Gastrocnemius medialis (tissue), 4 donors: ENCODE measurements at regions not wholly inside any gene's neighbourhood (a gene's known extent, or its start where the extent isn't known, plus 50 kb on each side); places are given as distances from the start of the nearest gene placed in this dataset.

Experiments used
- ATAC-seq, 2 donors: fragments of 150-250 bp; one replicate each; pipeline ENCODE4 v1.9.1; 2016
- DNase-seq, 2 donors: peaks; one replicate each; pipeline ENCODE4 v3.0.0-alpha.2; 2019
- H3K27ac ChIP-seq, 4 donors: fragments of 200-600 bp; sonication (generic); 1 replicate in 1 of 4; 2 replicates in 3 of 4; pipeline ENCODE4 v1.5.1; 2016 to 2018; ENCODE audit warnings: mild to moderate bottlenecking in 2 of 4, moderate library complexity in 1 of 4
- H3K27me3 ChIP-seq, 3 donors: fragments of 200-600 bp; sonication (generic) in 2 of 3; 1 replicate in 1 of 3; 2 replicates in 2 of 3; pipeline versions ENCODE4 v1.5.1 to v1.6.0; 2016 to 2019; ENCODE audit warnings: mild to moderate bottlenecking in 1 of 3, moderate library complexity in 1 of 3
- H3K36me3 ChIP-seq, 2 donors: fragments of 200-600 bp; sonication (generic) in 1 of 2; one replicate each; pipeline ENCODE4 v1.5.1; 2017 to 2018
- H3K4me1 ChIP-seq, 2 donors: fragments of 200-600 bp; sonication (generic) in 1 of 2; one replicate each; pipeline ENCODE4 v1.5.1; 2016 to 2017; ENCODE audit warnings: mild to moderate bottlenecking in 2 of 2
- H3K4me3 ChIP-seq, 4 donors: fragments of 200-600 bp; sonication (generic) in 3 of 4; 1 replicate in 1 of 4; 2 replicates in 3 of 4; pipeline ENCODE4 v1.5.1; 2016 to 2019; ENCODE audit warnings: mild to moderate bottlenecking in 2 of 4
- H3K9me3 ChIP-seq, 3 donors: fragments of 200-600 bp; sonication (generic) in 2 of 3; 1 replicate in 1 of 3; 2 replicates in 2 of 3; pipeline ENCODE4 v1.5.1; 2016 to 2019
- CTCF ChIP-seq, 5 experiments: fragments of 450-650 bp in 3 of 5; fragments of 200-600 bp in 2 of 5; sonication (generic) in 2 of 5; IDR thresholded peaks in 4 of 5; conservative IDR thresholded peaks in 1 of 5; 1 replicate in 4 of 5; 2 replicates in 1 of 5; pipeline ENCODE4 v1.5.1; 2016 to 2019; ENCODE audit warnings: antibody characterized with exemption in 5 of 5, mild to moderate bottlenecking in 3 of 5, moderate library complexity in 3 of 5
- POLR2A ChIP-seq, 2 donors: fragments of 450-650 bp; IDR thresholded peaks; one replicate each; pipeline ENCODE4 v1.6.1; 2017; ENCODE audit warnings: antibody characterized with exemption in 2 of 2, mild to moderate bottlenecking in 2 of 2, moderate library complexity in 2 of 2
- in situ Hi-C, 4 donors: fragments of 200-750 bp; cut with MboI; loops; one replicate each; pipeline versions ENCODE4 v1.15.0 to v1.8.0; 2017; ENCODE audit warnings: low sequenced_read_pairs in 4 of 4
- intact Hi-C: fragments of 100-400 bp; cut with DNase I; formaldehyde crosslinking; loops from one replicate; pipeline ENCODE4 v1.15.1; 2023; ENCODE audit warnings: low total_unique reads

- no peak overlapping the region for H3K4me3 ChIP-seq
- no peaks in the 10 kb centered on the region for H3K9me3 ChIP-seq
- no peak overlapping the region for H3K27ac ChIP-seq
- no peak for DNase-seq
- ATAC-seq = no peak
- TF ChIP-seq CTCF (IDR thresholded peaks at IDR 0.05 in 4 of 5, conservative IDR thresholded peaks at IDR 0.05 in 1 of 5) (no peak), POLR2A (IDR thresholded peaks at IDR 0.05) (no peak)
- H3K27me3 ChIP-seq = peaks cover 0 to 4% (median 0%) of the 10 kb centered on the region in 3 donors
- intact Hi-C loops = no loop called here
- in situ Hi-C loops = no loop called here
- H3K36me3 ChIP-seq = no peaks in the 10 kb centered on the region
- H3K4me1 ChIP-seq = no peaks in the 10 kb centered on the region
Observed at GRCh38 chr22:34934261-34934660, 131.7 kb upstream of the ISX start.

- no peak for ATAC-seq
- no peak for DNase-seq
- in situ Hi-C loops = no loop called here
- intact Hi-C loops = no loop called here
- no peak overlapping the region for H3K27ac ChIP-seq
- no peaks in the 10 kb centered on the region for H3K27me3 ChIP-seq
- H3K4me1 ChIP-seq = no peaks in the 10 kb centered on the region
- no peak overlapping the region for H3K4me3 ChIP-seq
- H3K36me3 ChIP-seq = no peaks in the 10 kb centered on the region
- no peak for TF ChIP-seq POLR2A (IDR thresholded peaks at IDR 0.05)
- no peak for TF ChIP-seq CTCF (IDR thresholded peaks at IDR 0.05 in 4 of 5, conservative IDR thresholded peaks at IDR 0.05 in 1 of 5)
- H3K9me3 ChIP-seq = no peaks in the 10 kb centered on the region
Observed at GRCh38 chr22:34943830-34944229, 122.1 kb upstream of the ISX start.

- Histone ChIP-seq H3K27me3 (no peaks in the 10 kb centered on the region), H3K4me1 (no peaks in the 10 kb centered on the region), H3K27ac (no peak overlapping the region), H3K9me3 (no peaks in the 10 kb centered on the region), H3K4me3 (no peak overlapping the region), H3K36me3 (no peaks in the 10 kb centered on the region)
- intact Hi-C loops (no loop called here), in situ Hi-C loops (no loop called here)
- DNase-seq = no peak
- TF ChIP-seq POLR2A (IDR thresholded peaks at IDR 0.05) (no peak), CTCF (IDR thresholded peaks at IDR 0.05 in 4 of 5, conservative IDR thresholded peaks at IDR 0.05 in 1 of 5) (no peak)
- ATAC-seq = no peak
Observed at GRCh38 chr22:34946339-34946985, 119.5 kb upstream of the ISX start.

- Histone ChIP-seq H3K4me1 (no peaks in the 10 kb centered on the region), H3K27me3 (no peaks in the 10 kb centered on the region), H3K36me3 (no peaks in the 10 kb centered on the region), H3K9me3 (no peaks in the 10 kb centered on the region), H3K27ac (no peak overlapping the region), H3K4me3 (no peak overlapping the region)
- DNase-seq = no peak
- in situ Hi-C loops = no loop called here
- intact Hi-C loops = no loop called here
- ATAC-seq = no peak
- TF ChIP-seq POLR2A (IDR thresholded peaks at IDR 0.05) (no peak), CTCF (IDR thresholded peaks at IDR 0.05 in 4 of 5, conservative IDR thresholded peaks at IDR 0.05 in 1 of 5) (no peak)
Observed at GRCh38 chr22:34950489-34950888, 115.5 kb upstream of the ISX start.

- Histone ChIP-seq H3K9me3 (no peaks in the 10 kb centered on the region), H3K4me3 (no peak overlapping the region), H3K27ac (no peak overlapping the region), H3K36me3 (no peaks in the 10 kb centered on the region), H3K27me3 (no peaks in the 10 kb centered on the region), H3K4me1 (no peaks in the 10 kb centered on the region)
- in situ Hi-C loops (no loop called here), intact Hi-C loops (no loop called here)
- DNase-seq = no peak
- no peak for ATAC-seq
- TF ChIP-seq CTCF (IDR thresholded peaks at IDR 0.05 in 4 of 5, conservative IDR thresholded peaks at IDR 0.05 in 1 of 5) (no peak), POLR2A (IDR thresholded peaks at IDR 0.05) (no peak)
Observed at GRCh38 chr22:34951212-34951611, 114.7 kb upstream of the ISX start.
